GOT3 (cell line): ENCODE measurements at regions not wholly inside any gene's neighbourhood (a gene's known extent, or its start where the extent isn't known, plus 50 kb on each side); places are given as distances from the start of the nearest gene placed in this dataset.
"Not testable (repeated sequence)": the region's sequence is repeated elsewhere in the genome, so short reads cannot be mapped to it uniquely, and the experiment has no call there.

ENCODE experiments used
- DNase-seq: peaks from one replicate; lab custom pipeline; 2025; ENCODE audit warnings: mixed read lengths; lab: John Stamatoyannopoulos, UW

DNA sequence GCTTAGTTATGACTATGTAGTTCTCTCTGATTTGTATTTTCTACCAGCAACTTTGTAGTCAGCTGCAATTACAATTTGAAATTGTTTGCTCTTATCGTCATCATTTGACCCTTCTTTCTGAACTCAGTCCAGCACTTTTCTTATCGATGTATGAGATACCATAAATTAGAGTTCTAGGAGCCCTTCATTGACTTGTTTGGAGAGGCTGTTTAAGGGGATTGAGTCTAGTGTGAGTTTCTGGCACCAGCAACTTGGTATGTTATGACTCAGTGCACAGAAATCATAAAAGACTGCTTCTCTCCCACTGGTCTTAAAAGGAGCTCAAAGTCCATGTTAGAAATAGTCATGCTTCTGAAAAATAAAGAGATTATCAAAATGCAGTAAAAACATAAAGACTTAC lies 190.3 kb downstream of the TENT5A start:
- DNase-seq: no peak

DNA sequence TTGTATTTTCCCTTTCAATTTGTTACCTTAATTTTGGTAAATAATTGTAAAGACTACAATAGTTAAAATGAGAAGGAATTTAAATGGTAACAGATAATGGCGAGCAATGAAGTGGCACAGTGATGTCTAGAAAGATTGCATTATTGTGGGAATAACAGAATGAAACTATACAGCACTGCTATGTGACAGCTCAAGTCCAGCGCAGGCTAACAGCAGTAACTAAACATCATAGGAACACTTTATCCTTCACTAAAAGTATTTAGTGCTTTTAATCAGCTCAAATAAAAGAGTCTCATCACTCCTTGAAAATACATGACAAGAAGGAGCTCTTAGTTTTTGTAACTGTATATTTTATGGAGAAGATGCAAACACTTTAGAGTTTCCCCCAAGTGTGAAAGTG lies 190.8 kb downstream of the TENT5A start:
- no peak for DNase-seq

DNA sequence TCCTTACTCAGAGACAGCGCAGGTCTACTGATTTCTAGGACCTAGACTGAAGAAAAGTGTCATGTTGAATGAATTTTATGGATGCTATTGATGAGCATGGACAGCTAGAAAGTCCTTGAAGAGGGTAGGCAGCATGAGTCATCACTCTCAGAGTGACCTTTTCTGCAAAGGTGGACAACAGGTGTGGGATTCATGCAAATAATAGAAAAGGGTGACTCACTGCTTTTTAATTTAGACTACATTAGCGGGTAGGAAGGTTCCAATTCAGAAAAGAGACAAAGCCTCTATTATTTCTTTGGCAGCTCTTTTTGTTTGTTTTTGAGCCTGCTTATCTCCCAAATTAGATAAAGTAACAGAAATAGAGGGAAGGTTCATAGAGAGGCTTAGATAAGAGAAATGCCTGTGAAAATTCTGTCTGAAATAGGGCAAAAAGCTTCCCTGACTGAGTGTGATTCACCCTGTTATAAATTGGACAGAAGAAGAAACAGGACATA lies 191.4 kb downstream of the TENT5A start:
- DNase-seq: no peak

- DNase-seq: no peak
These were observed 194.7 kb downstream of the TENT5A start for GRCh38 chr6:81557811-81558210.

DNA sequence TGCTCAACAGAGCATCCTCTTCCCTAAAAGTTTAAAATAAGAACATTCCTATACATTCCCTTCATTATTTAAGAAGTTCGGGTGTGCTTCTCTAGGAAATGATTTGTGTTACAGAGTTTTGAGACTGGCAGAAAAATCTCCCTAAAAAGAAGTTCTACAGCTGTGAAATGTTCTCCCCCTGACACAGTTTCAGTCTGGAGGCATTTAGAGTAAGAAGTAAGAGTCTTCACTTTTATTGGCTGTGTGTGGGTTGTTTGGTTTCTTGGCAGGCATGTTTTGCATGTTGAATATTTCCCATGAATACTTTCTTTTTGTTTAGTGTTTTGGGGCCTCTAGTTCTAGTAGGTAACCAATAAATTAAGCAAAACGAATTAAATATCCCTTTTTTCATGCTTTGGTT lies 195.9 kb downstream of the TENT5A start:
- no peak for DNase-seq

GRCh38 chr6:81553216-81553615 lies 199.3 kb downstream of the TENT5A start:
- DNase-seq: no peak

GRCh38 chr6:81552644-81553043 lies 199.8 kb downstream of the TENT5A start:
- no peak for DNase-seq

GRCh38 chr6:81547149-81547548 lies 205.3 kb downstream of the TENT5A start:
- DNase-seq: no peak

- no peak for DNase-seq
These were observed 217.5 kb downstream of the TENT5A start for GRCh38 chr6:81534934-81535465.

DNA sequence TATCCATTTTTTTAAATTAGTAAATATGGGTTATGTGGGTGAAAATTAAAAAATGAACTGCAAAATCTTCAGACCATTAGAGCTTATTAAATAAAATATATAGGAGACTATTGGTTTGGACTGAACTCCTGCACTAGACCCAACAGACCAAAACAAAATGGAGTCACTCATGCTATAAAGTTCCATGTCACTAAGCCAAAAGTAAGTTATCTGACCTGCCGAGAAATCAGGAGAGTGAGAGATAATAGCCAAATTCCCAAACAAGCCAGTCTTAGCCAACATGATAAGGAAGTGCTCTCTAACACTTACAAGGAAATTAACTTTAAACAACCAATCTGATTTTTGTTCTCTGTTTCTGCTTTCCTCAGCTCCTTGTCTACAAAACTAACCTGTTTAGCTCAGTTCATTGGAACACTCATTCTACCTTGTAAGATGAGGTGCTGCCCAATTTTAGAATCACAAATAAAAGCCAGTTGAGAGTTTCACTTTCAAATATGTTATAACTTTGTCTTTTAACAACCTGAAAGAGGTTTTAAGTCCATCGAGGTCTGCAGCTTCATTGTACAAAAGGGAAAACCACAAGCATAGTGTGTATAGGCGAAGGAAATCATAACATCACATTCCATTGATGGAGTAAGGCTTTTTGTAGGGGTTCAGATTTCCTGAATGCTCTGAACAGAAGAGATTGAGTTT lies 220.5 kb downstream of the TENT5A start:
- DNase-seq: no peak

GRCh38 chr6:81517455-81517854 lies 235.0 kb downstream of the TENT5A start:
- DNase-seq: no peak

- no peak for DNase-seq
These were observed 236.7 kb downstream of the TENT5A start for GRCh38 chr6:81515562-81516453.

GRCh38 chr6:81514195-81514594 lies 238.3 kb downstream of the TENT5A start:
- DNase-seq: not testable (repeated sequence)

DNA sequence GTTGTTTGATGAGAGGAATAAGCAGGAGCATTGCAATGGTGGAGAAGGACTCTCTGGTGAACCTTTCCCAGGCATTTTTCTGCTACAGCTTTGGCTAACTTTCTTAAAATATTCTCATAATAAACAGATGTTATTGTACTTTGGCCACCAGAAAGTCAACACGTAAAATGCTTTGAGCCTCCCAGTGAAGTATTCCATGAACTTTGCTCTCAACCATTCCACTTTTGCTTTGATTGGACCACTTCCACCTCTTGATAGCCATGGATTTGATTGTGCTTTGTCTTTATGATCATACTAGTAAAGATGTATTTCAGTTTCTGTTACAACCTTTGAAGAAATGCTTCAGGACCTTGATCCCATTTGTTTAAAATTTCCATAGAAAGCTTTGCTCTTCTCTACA lies 241.1 kb downstream of the TENT5A start:
- DNase-seq: no peak

GRCh38 chr6:81495999-81496398 lies 256.5 kb downstream of the TENT5A start:
- DNase-seq: no peak

- DNase-seq: no peak
These were observed 260.9 kb downstream of the TENT5A start for GRCh38 chr6:81491454-81492101.

DNA sequence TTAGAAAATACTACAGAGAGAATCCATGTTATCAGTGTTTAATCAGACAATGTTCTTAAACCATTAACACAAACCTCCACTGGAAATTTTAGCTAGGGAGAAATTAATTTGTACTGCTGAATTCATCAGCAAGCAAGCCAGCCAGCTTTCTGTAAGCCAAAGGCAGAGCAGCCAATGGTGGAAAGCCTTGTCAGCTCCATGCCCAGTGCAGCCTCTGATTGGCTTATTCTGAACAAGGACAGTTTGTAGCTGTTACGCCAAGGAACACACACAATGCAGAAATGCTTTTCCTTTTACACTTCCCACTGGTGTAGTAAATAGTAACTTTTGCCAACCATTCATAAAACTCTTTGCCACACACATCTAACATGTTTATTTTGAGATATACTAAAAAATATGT lies 265.0 kb downstream of the TENT5A start:
- DNase-seq: no peak

- DNase-seq: no peak
These were observed 266.2 kb downstream of the TENT5A start for GRCh38 chr6:81486234-81486633.

DNA sequence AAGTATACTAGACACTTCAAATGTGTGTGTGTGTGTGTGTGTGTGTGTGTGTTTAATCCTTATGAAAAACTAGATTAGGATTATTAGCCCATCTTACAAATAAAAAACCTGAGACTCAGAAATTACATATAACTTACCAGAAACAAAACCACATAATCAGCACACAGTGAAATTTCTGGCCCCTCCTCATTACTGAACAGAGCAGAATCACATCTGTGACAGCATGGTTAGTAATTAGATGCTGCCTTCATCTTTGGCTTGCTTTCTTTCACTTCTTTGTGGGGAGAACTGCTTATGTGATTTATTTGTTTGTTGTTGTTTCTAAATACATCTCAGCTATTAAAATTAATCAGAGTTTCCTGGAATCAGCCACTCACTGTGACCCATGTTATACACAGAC lies 267.1 kb downstream of the TENT5A start:
- DNase-seq: no peak

- DNase-seq: no peak
These were observed 268.2 kb downstream of the TENT5A start for GRCh38 chr6:81484251-81484650.

DNA sequence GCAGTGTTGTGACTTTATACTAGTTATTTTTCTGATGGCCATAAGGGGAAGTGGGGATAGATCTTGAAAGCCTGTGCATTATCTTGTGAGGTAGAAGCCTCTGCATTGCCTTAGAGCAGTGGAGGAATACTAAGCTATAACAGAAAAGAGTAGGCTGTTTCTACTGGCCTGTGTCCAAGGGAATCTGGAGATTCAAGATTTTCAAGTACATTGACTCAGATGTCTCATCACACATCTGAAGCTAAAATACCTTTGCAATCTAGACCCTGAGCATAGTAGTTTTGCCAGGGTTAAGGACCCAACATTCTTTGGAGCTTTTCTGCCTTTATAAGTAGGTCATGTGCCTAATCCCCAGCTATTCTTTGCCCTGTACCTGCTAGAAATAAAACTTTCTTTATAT lies 272.3 kb downstream of the TENT5A start:
- no peak for DNase-seq

GRCh38 chr6:81476881-81477280 lies 275.6 kb downstream of the TENT5A start:
- DNase-seq: no peak
